SK-N-SH (cell line): ENCODE measurements at regions not wholly inside any gene's neighbourhood (a gene's known extent, or its start where the extent isn't known, plus 50 kb on each side); places are given as distances from the start of the nearest gene placed in this dataset.

ENCODE experiments used
- CTCF ChIA-PET: fragments of 300-600, 350-600 bp; formaldehyde crosslinking; extraction: SDS; loops from one replicate; lab custom pipeline; 2021; lab: Yijun Ruan, JAX
- POLR2A ChIA-PET: fragments of 350-600 bp; sonication (Branson Sonifier 250); formaldehyde crosslinking; extraction: SDS; loops from one replicate; lab custom pipeline; 2020; ENCODE audit warnings: antibody characterized with exemption, inconsistent platforms; lab: Yijun Ruan, JAX
- DNase-seq: peaks from one replicate; pipeline ENCODE4 v3.0.0; 2012
- H2AFZ ChIP-seq: fragments of 200-600 bp; sonication (generic); 2 replicates; pipeline ENCODE4 v1.8.1; 2016; ENCODE audit warnings: antibody characterized with exemption, mild to moderate bottlenecking, low read depth
- H3F3A ChIP-seq: fragments of 200-600 bp; sonication (generic); replicated peaks from 2 replicates; pipeline ENCODE3; 2016; ENCODE audit warnings: antibody characterized with exemption, mild to moderate bottlenecking; ENCODE audit not compliant: insufficient read depth
- H3K27ac ChIP-seq, 2 experiments: fragments of 200-500 bp in 1 of 2; fragments of 200-600 bp in 1 of 2; sonication (Bioruptor generic) in 1 of 2; sonication (generic), shearing (Covaris generic) in 1 of 2; 2 replicates each; pipeline versions ENCODE4 v1.5.1 to v1.6.1; 2014 to 2016; ENCODE audit warnings: low read depth in 2 of 2, inconsistent platforms in 1 of 2, low read length in 1 of 2, mild to moderate bottlenecking in 1 of 2, mixed read lengths in 1 of 2
- H3K27me3 ChIP-seq: fragments of 200-600 bp; sonication (generic), shearing (Covaris generic); 2 replicates; pipeline ENCODE4 v1.6.1; 2016; ENCODE audit warnings: mixed run types; ENCODE audit not compliant: insufficient read depth
- H3K36me3 ChIP-seq, 2 experiments: fragments of 200-500 bp in 1 of 2; fragments of 200-600 bp in 1 of 2; sonication (Bioruptor generic) in 1 of 2; sonication (generic) in 1 of 2; replicated peaks in 1 of 2; 2 replicates each; pipeline versions ENCODE3 to v1.5.1; 2014 to 2016; ENCODE audit warnings: low read length in 1 of 2, mild to moderate bottlenecking in 1 of 2; ENCODE audit not compliant: insufficient read depth in 2 of 2, control insufficient read depth in 1 of 2
- H3K4me1 ChIP-seq, 2 experiments: fragments of 200-500 bp in 1 of 2; fragments of 200-600 bp in 1 of 2; sonication (Bioruptor generic) in 1 of 2; sonication (generic), shearing (Covaris generic) in 1 of 2; 2 replicates each; pipeline versions ENCODE4 v1.5.1 to v1.6.1; 2014 to 2016; ENCODE audit warnings: low read depth in 1 of 2, low read length in 1 of 2, mixed run types in 1 of 2; ENCODE audit not compliant: insufficient read depth in 2 of 2, control insufficient read depth in 1 of 2
- H3K4me2 ChIP-seq: fragments of 200-600 bp; sonication (generic), shearing (Covaris generic); 2 replicates; pipeline ENCODE4 v1.6.1; 2017; ENCODE audit warnings: mixed run types
- H3K4me3 ChIP-seq, 2 experiments: fragments of 200-500 bp in 1 of 2; fragments of 200-600 bp in 1 of 2; sonication (Bioruptor generic) in 1 of 2; sonication (generic), shearing (Covaris generic) in 1 of 2; 2 replicates each; pipeline versions ENCODE4 v1.5.1 to v1.8.1; 2014 to 2016; ENCODE audit warnings: low read depth in 2 of 2, inconsistent platforms in 1 of 2, low read length in 1 of 2, mild to moderate bottlenecking in 1 of 2, mixed read lengths in 1 of 2, moderate library complexity in 1 of 2
- H3K79me2 ChIP-seq: fragments of 200-600 bp; sonication (generic); 2 replicates; pipeline ENCODE4 v1.8.1; 2017; ENCODE audit warnings: mild to moderate bottlenecking; ENCODE audit not compliant: insufficient read depth
- H3K9ac ChIP-seq: fragments of 200-600 bp; sonication (generic); 2 replicates; pipeline ENCODE4 v1.6.1; 2017; ENCODE audit warnings: mixed run types
- H3K9me2 ChIP-seq: fragments of 200-600 bp; sonication (generic); 2 replicates; pipeline ENCODE4 v1.6.1; 2017; ENCODE audit warnings: mixed run types
- H3K9me3 ChIP-seq: fragments of 200-600 bp; sonication (generic); 2 replicates; pipeline ENCODE4 v1.6.1; 2017; ENCODE audit warnings: mixed run types, mild to moderate bottlenecking, moderate library complexity
- H4K20me1 ChIP-seq: fragments of 200-600 bp; sonication (generic); 2 replicates; pipeline ENCODE4 v1.6.1; 2017; ENCODE audit warnings: mild to moderate bottlenecking, mixed run types; ENCODE audit not compliant: insufficient read depth
- ELF1 ChIP-seq: IDR thresholded peaks from 2 replicates; pipeline ENCODE4 v1.4.0; 2012
- EP300 ChIP-seq, 2 experiments: IDR thresholded peaks; 2 replicates each; pipeline versions ENCODE4 v1.4.0 to v1.6.1; 2012; ENCODE audit warnings: borderline replicate concordance in 1 of 2, low read depth in 1 of 2, low read length in 1 of 2
- MAX ChIP-seq: IDR thresholded peaks from 2 replicates; pipeline ENCODE4 v1.4.0; 2012; ENCODE audit warnings: low read depth
- MEF2A ChIP-seq: IDR thresholded peaks from 2 replicates; pipeline ENCODE4 v1.4.0; 2012; ENCODE audit warnings: low read depth, borderline replicate concordance
- NFIC ChIP-seq: IDR thresholded peaks from 2 replicates; pipeline ENCODE4 v1.4.0; 2012; ENCODE audit warnings: borderline replicate concordance
- RCOR1 ChIP-seq: fragments of 150-350 bp; IDR thresholded peaks from 2 replicates; pipeline ENCODE4 v1.6.1; 2017; ENCODE audit warnings: antibody characterized with exemption, low read length
- RFX5 ChIP-seq: IDR thresholded peaks from 2 replicates; pipeline ENCODE4 v1.6.1; 2012; ENCODE audit warnings: mild to moderate bottlenecking, improper control_type of control experiment, low read length
- TAF1 ChIP-seq: IDR thresholded peaks from 2 replicates; pipeline ENCODE4 v1.6.1; 2012; ENCODE audit warnings: low read depth, mild to moderate bottlenecking, low read length, moderate library complexity, borderline replicate concordance
- TEAD4 ChIP-seq: IDR thresholded peaks from 2 replicates; pipeline ENCODE4 v1.4.0; 2012; ENCODE audit warnings: mild to moderate bottlenecking, borderline replicate concordance; ENCODE audit not compliant: insufficient read depth
- USF1 ChIP-seq: IDR thresholded peaks from 2 replicates; pipeline ENCODE4 v1.4.0; 2012; ENCODE audit warnings: low read depth, borderline replicate concordance
- USF2 ChIP-seq: fragments of 150-350 bp; IDR thresholded peaks from 2 replicates; pipeline ENCODE4 v1.6.1; 2017; ENCODE audit warnings: antibody characterized with exemption, low read length, low read depth, borderline replicate concordance
- YY1 ChIP-seq: IDR thresholded peaks from 2 replicates; pipeline ENCODE4 v1.4.0; 2012; ENCODE audit warnings: low read depth, mild to moderate bottlenecking
- ZBTB33 ChIP-seq: IDR thresholded peaks from 2 replicates; pipeline ENCODE4 v1.4.0; 2012; ENCODE audit warnings: low read depth, borderline replicate concordance
- WGBS: methylation state at CpG from one replicate; pipeline ENCODE4 v1.1.6; 2017; ENCODE audit warnings: low lambda C conversion rate; 5-methylcytosine and 5-hydroxymethylcytosine counted together

- Histone ChIP-seq H3K79me2 (no peaks in the 10 kb centered on the region), H4K20me1 (no peaks in the 10 kb centered on the region), H3K36me3 (no peaks in the 10 kb centered on the region), H3K27ac (no peak overlapping the region), H3K27me3 (no peaks in the 10 kb centered on the region), H3K9me2 (no peaks in the 10 kb centered on the region), H3K9me3 (no peaks in the 10 kb centered on the region), H3K4me2 (no peak overlapping the region), H3K4me3 (no peak overlapping the region), H2AFZ (no peak overlapping the region), H3F3A (no peaks in the 10 kb centered on the region), H3K4me1 (no peaks in the 10 kb centered on the region), H3K9ac (no peak overlapping the region)
- no peak for TF ChIP-seq RCOR1
- TF ChIP-seq YY1, result no peak
- TF ChIP-seq USF2, result no peak
- no peak for TF ChIP-seq ZBTB33
- no peak for TF ChIP-seq EP300 (IDR thresholded peaks at IDR 0.05; ENCODE audit: borderline replicate concordance in 1 of 2, low read depth in 1 of 2, low read length in 1 of 2)
- TF ChIP-seq RFX5, result no peak
- no peak for TF ChIP-seq USF1
- TF ChIP-seq MAX, result no peak
- TF ChIP-seq MEF2A, result no peak
- no peak for TF ChIP-seq NFIC
- POLR2A ChIA-PET, result no interaction called here
- CTCF ChIA-PET, result interaction anchor here (1.4 to 2.7 kb wide), 3 partner anchors 10 to 129 kb away, joined by 4 to 13 read pairs (median 5); no protein-coding TSS in a partner anchor
- WGBS, result 8% methylated on average over 3 of the region's 4 CpGs
- DNase-seq, result no peak
Observed at GRCh38 chr16:9268446-9268845, 177.0 kb downstream of the HAPSTR1 start.

GRCh38 chr16:9270424-9270823 is 179.0 kb downstream of the HAPSTR1 start:
- DNase-seq, result no peak
- Histone ChIP-seq H3F3A (no peaks in the 10 kb centered on the region), H3K27me3 (no peaks in the 10 kb centered on the region), H3K4me3 (no peak overlapping the region), H3K79me2 (no peaks in the 10 kb centered on the region), H3K4me2 (no peak overlapping the region), H3K9ac (no peak overlapping the region), H3K4me1 (no peaks in the 10 kb centered on the region)
- WGBS, result 3% methylated on average over 2 of the region's 2 CpGs
- POLR2A ChIA-PET, result no interaction called here
- no peak for TF ChIP-seq MAX
- no peak for TF ChIP-seq TAF1
- TF ChIP-seq ELF1, result no peak
- no peak for TF ChIP-seq RCOR1
- TF ChIP-seq YY1, result no peak
- TF ChIP-seq TEAD4, result no peak
- no peak for TF ChIP-seq USF2
- TF ChIP-seq, all 33 proteins: peak for 0
- H3K9me3 ChIP-seq, result no peaks in the 10 kb centered on the region
- H3K27ac ChIP-seq, result no peak overlapping the region
- no peaks in the 10 kb centered on the region for H4K20me1 ChIP-seq
- H3K36me3 ChIP-seq, result no peaks in the 10 kb centered on the region
- no peaks in the 10 kb centered on the region for H3K9me2 ChIP-seq
- CTCF ChIA-PET, result interaction anchor here (1.2 to 1.9 kb wide), 4 partner anchors 10 to 131 kb away, joined by 3 to 5 read pairs (median 4); no protein-coding TSS in a partner anchor
- H2AFZ ChIP-seq, result no peak overlapping the region
